Neural cell (in vitro differentiated cells): ENCODE measurements at regions not wholly inside any gene's neighbourhood (a gene's known extent, or its start where the extent isn't known, plus 50 kb on each side); places are given as distances from the start of the nearest gene placed in this dataset.

ENCODE experiments used
- H2AFZ ChIP-seq: fragments of 200-600, 300-800 bp; sonication (generic), shearing (Covaris generic); 2 replicates; pipeline ENCODE4 v1.6.0; 2014; ENCODE audit warnings: low read depth, mild to moderate bottlenecking, antibody characterized with exemption, low read length, moderate library complexity
- H3F3A ChIP-seq: fragments of 200-600 bp; shearing (Covaris generic); 2 replicates; pipeline ENCODE4 v1.6.1; 2016; ENCODE audit warnings: mild to moderate bottlenecking, moderate library complexity, mixed read lengths, antibody characterized with exemption, low read length; ENCODE audit not compliant: insufficient read depth, poor library complexity, severe bottlenecking
- H3K27ac ChIP-seq: fragments of 200-600, 300-800 bp; sonication (generic), shearing (Covaris generic); 2 replicates; pipeline ENCODE4 v1.5.1; 2014; ENCODE audit warnings: mild to moderate bottlenecking, low read length, moderate library complexity
- H3K27me3 ChIP-seq: fragments of 300-800, 200-600 bp; sonication (generic), shearing (Covaris generic); 2 replicates; pipeline ENCODE4 v1.6.0; 2014; ENCODE audit warnings: mild to moderate bottlenecking, low read depth, low read length, moderate library complexity; ENCODE audit not compliant: insufficient read depth
- H3K36me3 ChIP-seq: fragments of 300-800, 200-600 bp; sonication (generic), shearing (Covaris generic); 2 replicates; pipeline ENCODE4 v1.5.1; 2014; ENCODE audit warnings: mild to moderate bottlenecking, antibody characterized with exemption, low read length, moderate library complexity; ENCODE audit not compliant: insufficient read depth
- H3K4me2 ChIP-seq: fragments of 300-800, 200-600 bp; sonication (generic), shearing (Covaris generic); 2 replicates; pipeline ENCODE4 v1.6.0; 2014; ENCODE audit warnings: mild to moderate bottlenecking, low read length
- H3K4me3 ChIP-seq: fragments of 300-800, 200-600 bp; sonication (generic), shearing (Covaris generic); 2 replicates; pipeline ENCODE4 v1.5.1; 2014; ENCODE audit warnings: mild to moderate bottlenecking, low read length, moderate library complexity
- H3K79me2 ChIP-seq: fragments of 200-600 bp; shearing (Covaris generic); replicated peaks from 2 replicates; pipeline ENCODE4 v1.6.0; 2014; ENCODE audit warnings: mild to moderate bottlenecking, low read length, moderate library complexity; ENCODE audit not compliant: insufficient read depth
- H3K9ac ChIP-seq: fragments of 300-800, 200-600 bp; sonication (generic), shearing (Covaris generic); 2 replicates; pipeline ENCODE4 v1.6.1; 2016; ENCODE audit warnings: mild to moderate bottlenecking, low read length, mixed read lengths
- H3K9me2 ChIP-seq: fragments of 200-600 bp; shearing (Covaris generic); 2 replicates; pipeline ENCODE4 v1.6.1; 2016; ENCODE audit warnings: mild to moderate bottlenecking, low read length, mixed read lengths; ENCODE audit not compliant: insufficient read depth
- H3K9me3 ChIP-seq: fragments of 200-600, 300-800 bp; sonication (generic), shearing (Covaris generic); 2 replicates; pipeline ENCODE4 v1.6.1; 2016; ENCODE audit warnings: mild to moderate bottlenecking, mixed run types, low read length, moderate library complexity, mixed read lengths
- H4K20me1 ChIP-seq: fragments of 200-600 bp; shearing (Covaris generic); 2 replicates; pipeline ENCODE4 v1.6.1; 2016; ENCODE audit warnings: mild to moderate bottlenecking, mixed run types; ENCODE audit not compliant: insufficient read depth
- EZH2 ChIP-seq: fragments of 200-600, 300-800 bp; shearing (Covaris generic), sonication (generic); IDR thresholded peaks from 2 replicates; pipeline ENCODE4 v1.6.1; 2014; ENCODE audit warnings: antibody characterized with exemption, low read length, borderline replicate concordance, mild to moderate bottlenecking; ENCODE audit not compliant: insufficient read depth, poor library complexity, severe bottlenecking
- MXI1 ChIP-seq: fragments of 450-650 bp; conservative IDR thresholded peaks from 2 replicates; pipeline ENCODE4 v1.6.1; 2014; ENCODE audit warnings: antibody characterized with exemption, mild to moderate bottlenecking; ENCODE audit not compliant: poor library complexity, severe bottlenecking
- POLR2AphosphoS5 ChIP-seq: IDR thresholded peaks from 2 replicates; pipeline ENCODE4 v1.6.1; 2012
- RAD21 ChIP-seq: fragments of 450-650 bp; conservative IDR thresholded peaks from 2 replicates; pipeline ENCODE4 v1.6.1; 2014; ENCODE audit warnings: antibody characterized with exemption, mild to moderate bottlenecking, moderate library complexity
- SMC3 ChIP-seq: fragments of 450-650 bp; conservative IDR thresholded peaks from 2 replicates; pipeline ENCODE4 v1.6.1; 2014; ENCODE audit warnings: antibody characterized with exemption, mild to moderate bottlenecking, moderate library complexity; ENCODE audit not compliant: poor library complexity
- TAF1 ChIP-seq: IDR thresholded peaks from 2 replicates; pipeline ENCODE4 v1.6.1; 2012; ENCODE audit warnings: low read depth
- TF ChIP-seq, protein P1 (sequence below): fragments of 450-650 bp; IDR thresholded peaks from 2 replicates; pipeline ENCODE4 v1.5.1; 2014; ENCODE audit warnings: antibody characterized with exemption, mild to moderate bottlenecking, moderate library complexity; ENCODE audit not compliant: poor library complexity, severe bottlenecking
- TF ChIP-seq, protein P2 (sequence below): IDR thresholded peaks from 2 replicates; pipeline ENCODE4 v1.6.1; 2012; ENCODE audit warnings: borderline replicate concordance

- no peaks in the 10 kb centered on the region for H3K9me3 ChIP-seq
- no peaks in the 10 kb centered on the region for H4K20me1 ChIP-seq
- no peaks in the 10 kb centered on the region for H3K36me3 ChIP-seq
- H3K4me3 ChIP-seq = no peak overlapping the region
- no peak overlapping the region for H3K9ac ChIP-seq
- TF ChIP-seq POLR2AphosphoS5 (no peak), MXI1 (no peak), SMC3 (no peak), TAF1 (no peak), EZH2 (no peak), RAD21 (no peak)
- TF ChIP-seq, protein P1, sequence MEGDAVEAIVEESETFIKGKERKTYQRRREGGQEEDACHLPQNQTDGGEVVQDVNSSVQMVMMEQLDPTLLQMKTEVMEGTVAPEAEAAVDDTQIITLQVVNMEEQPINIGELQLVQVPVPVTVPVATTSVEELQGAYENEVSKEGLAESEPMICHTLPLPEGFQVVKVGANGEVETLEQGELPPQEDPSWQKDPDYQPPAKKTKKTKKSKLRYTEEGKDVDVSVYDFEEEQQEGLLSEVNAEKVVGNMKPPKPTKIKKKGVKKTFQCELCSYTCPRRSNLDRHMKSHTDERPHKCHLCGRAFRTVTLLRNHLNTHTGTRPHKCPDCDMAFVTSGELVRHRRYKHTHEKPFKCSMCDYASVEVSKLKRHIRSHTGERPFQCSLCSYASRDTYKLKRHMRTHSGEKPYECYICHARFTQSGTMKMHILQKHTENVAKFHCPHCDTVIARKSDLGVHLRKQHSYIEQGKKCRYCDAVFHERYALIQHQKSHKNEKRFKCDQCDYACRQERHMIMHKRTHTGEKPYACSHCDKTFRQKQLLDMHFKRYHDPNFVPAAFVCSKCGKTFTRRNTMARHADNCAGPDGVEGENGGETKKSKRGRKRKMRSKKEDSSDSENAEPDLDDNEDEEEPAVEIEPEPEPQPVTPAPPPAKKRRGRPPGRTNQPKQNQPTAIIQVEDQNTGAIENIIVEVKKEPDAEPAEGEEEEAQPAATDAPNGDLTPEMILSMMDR = no peak
- TF ChIP-seq, protein P2, sequence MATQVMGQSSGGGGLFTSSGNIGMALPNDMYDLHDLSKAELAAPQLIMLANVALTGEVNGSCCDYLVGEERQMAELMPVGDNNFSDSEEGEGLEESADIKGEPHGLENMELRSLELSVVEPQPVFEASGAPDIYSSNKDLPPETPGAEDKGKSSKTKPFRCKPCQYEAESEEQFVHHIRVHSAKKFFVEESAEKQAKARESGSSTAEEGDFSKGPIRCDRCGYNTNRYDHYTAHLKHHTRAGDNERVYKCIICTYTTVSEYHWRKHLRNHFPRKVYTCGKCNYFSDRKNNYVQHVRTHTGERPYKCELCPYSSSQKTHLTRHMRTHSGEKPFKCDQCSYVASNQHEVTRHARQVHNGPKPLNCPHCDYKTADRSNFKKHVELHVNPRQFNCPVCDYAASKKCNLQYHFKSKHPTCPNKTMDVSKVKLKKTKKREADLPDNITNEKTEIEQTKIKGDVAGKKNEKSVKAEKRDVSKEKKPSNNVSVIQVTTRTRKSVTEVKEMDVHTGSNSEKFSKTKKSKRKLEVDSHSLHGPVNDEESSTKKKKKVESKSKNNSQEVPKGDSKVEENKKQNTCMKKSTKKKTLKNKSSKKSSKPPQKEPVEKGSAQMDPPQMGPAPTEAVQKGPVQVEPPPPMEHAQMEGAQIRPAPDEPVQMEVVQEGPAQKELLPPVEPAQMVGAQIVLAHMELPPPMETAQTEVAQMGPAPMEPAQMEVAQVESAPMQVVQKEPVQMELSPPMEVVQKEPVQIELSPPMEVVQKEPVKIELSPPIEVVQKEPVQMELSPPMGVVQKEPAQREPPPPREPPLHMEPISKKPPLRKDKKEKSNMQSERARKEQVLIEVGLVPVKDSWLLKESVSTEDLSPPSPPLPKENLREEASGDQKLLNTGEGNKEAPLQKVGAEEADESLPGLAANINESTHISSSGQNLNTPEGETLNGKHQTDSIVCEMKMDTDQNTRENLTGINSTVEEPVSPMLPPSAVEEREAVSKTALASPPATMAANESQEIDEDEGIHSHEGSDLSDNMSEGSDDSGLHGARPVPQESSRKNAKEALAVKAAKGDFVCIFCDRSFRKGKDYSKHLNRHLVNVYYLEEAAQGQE = no peak
- H2AFZ ChIP-seq = no peak overlapping the region
- no peaks in the 10 kb centered on the region for H3F3A ChIP-seq
- no peak overlapping the region for H3K4me2 ChIP-seq
- no peaks in the 10 kb centered on the region for H3K27me3 ChIP-seq
- H3K79me2 ChIP-seq = no peaks in the 10 kb centered on the region
- H3K9me2 ChIP-seq = no peaks in the 10 kb centered on the region
- H3K27ac ChIP-seq = no peak overlapping the region
Measured at GRCh38 chr1:87436534-87436933, 107.9 kb downstream of the LMO4 start.

DNA sequence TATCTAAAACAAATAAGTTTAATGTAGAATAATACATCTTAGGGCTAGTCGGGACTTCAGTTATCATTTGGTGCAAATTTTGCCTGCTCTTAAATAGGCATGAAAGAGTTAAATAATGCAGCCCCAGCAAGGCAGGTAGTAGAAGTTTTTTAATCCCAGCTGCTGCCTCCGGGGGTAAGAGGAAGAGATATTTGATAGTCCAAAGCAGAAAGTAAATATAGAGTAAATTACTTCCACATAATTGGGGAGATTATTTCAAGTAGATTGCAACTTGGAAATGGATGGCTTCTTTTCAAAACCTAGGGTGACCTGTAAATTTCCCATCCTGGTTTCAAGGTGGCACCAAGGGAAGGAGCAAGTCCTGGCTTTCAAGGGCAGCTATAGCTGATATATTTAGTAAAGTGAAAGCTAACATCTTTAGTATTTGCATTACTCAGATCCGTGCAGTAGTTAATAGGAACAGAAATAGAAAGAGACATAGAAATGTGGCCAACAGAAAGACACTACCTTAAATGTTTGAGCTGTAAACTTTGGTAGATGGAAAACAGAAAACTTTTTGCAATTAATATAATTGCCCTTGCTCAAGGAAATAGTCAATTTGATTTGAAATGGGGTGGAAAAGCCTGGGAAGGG is 109.1 kb downstream of the LMO4 start:
- H3F3A ChIP-seq = no peaks in the 10 kb centered on the region
- H4K20me1 ChIP-seq = no peaks in the 10 kb centered on the region
- H3K79me2 ChIP-seq = no peaks in the 10 kb centered on the region
- no peaks in the 10 kb centered on the region for H3K36me3 ChIP-seq
- no peak overlapping the region for H3K27ac ChIP-seq
- no peaks in the 10 kb centered on the region for H3K9me2 ChIP-seq
- H3K4me3 ChIP-seq = no peak overlapping the region
- H2AFZ ChIP-seq = no peak overlapping the region
- no peak overlapping the region for H3K9ac ChIP-seq
- H3K9me3 ChIP-seq = no peaks in the 10 kb centered on the region
- no peaks in the 10 kb centered on the region for H3K27me3 ChIP-seq
- H3K4me2 ChIP-seq = no peak overlapping the region
- TF ChIP-seq, protein P1 = no peak
